ENCODE measurements at regions not wholly inside any gene's neighbourhood (a gene's known extent, or its start where the extent isn't known, plus 50 kb on each side); places are given as distances from the start of the nearest gene placed in this dataset.

DNA sequence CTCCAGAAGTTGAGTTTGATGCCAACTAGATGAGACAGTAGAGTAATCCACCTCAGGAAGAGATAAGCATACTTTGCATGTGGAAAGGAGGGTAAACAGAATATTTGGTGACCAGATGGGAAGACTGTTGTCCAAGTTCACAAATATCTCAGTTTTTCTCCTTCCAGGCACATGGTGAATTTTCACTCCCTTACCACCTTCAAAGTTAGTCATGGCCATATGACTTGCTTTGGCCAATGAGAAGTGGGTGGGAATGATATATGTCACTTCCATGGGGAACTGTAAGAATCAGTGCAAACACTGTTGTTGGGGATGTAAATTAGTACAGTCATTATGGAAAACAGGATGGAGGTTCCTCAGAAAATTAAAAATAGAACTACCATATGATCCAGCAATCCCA, 105.8 kb downstream of the SPATA19 start:
- intact Hi-C loops (cut with micrococcal nuclease) = no loop called here

DNA sequence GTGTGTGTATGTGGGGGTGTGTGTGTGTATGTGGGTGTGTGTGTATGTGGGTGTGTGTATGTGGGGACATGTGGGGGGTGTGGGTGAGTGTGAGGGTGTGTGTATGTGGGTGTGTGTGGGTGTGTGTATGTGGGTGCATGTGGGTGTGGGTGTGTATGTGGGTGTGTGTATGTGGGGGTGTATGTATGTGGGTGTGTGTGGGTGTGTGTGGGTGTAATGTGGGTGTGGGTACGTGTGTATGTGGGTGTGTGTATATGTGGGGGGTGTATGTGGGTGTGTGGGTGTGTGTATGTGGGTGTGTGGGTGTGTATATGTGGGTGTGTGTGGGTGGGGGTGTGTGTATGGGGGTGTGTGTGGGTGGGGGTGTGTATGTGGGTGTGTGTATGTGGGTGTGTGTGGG, 106.7 kb downstream of the SPATA19 start:
- intact Hi-C loops (cut with micrococcal nuclease) = no loop called here
- no peaks in the 10 kb centered on the region for H3K4me1 ChIP-seq (ENCODE audit: control insufficient read depth, insufficient read depth, low read length)
- TF ChIP-seq, protein P1, sequence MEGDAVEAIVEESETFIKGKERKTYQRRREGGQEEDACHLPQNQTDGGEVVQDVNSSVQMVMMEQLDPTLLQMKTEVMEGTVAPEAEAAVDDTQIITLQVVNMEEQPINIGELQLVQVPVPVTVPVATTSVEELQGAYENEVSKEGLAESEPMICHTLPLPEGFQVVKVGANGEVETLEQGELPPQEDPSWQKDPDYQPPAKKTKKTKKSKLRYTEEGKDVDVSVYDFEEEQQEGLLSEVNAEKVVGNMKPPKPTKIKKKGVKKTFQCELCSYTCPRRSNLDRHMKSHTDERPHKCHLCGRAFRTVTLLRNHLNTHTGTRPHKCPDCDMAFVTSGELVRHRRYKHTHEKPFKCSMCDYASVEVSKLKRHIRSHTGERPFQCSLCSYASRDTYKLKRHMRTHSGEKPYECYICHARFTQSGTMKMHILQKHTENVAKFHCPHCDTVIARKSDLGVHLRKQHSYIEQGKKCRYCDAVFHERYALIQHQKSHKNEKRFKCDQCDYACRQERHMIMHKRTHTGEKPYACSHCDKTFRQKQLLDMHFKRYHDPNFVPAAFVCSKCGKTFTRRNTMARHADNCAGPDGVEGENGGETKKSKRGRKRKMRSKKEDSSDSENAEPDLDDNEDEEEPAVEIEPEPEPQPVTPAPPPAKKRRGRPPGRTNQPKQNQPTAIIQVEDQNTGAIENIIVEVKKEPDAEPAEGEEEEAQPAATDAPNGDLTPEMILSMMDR (IDR thresholded peaks at IDR 0.05) = no peak
- H3K27ac ChIP-seq (ENCODE audit: low read length) = no peak overlapping the region
- H3K4me3 ChIP-seq (ENCODE audit: low read length) = no peak overlapping the region
- 63% methylated on average over 1 of the region's 1 CpG for WGBS (ENCODE audit: insufficient coverage)
- H3K9me3 ChIP-seq (ENCODE audit: control insufficient read depth, insufficient read depth, low read length) = no peaks in the 10 kb centered on the region
- H3K9me3 Mint-ChIP-seq = peaks cover 3 to 9% of the 10 kb centered on the region in 2 donors
- H3K27me3 Mint-ChIP-seq (ENCODE audit: low read depth in 2 of 2) = peaks cover 0 to 2% of the 10 kb centered on the region in 2 donors
- H3K36me3 Mint-ChIP-seq = no peaks in the 10 kb centered on the region
- no peaks in the 10 kb centered on the region for H3K36me3 ChIP-seq (ENCODE audit: control insufficient read depth, insufficient read depth, low read length)
- no peaks in the 10 kb centered on the region for H3K4me1 Mint-ChIP-seq
- ATAC-seq (peak in 1 of 3 donors; percentile 53), DNase-seq (no peak)
- H3K27me3 ChIP-seq (ENCODE audit: control insufficient read depth, insufficient read depth, low read length) = no peaks in the 10 kb centered on the region
- H3K27ac Mint-ChIP-seq = no peak overlapping the region
- no peak overlapping the region for H3K4me3 Mint-ChIP-seq

More for the DNA sequence above, 105.8 kb downstream of the SPATA19 start:
- TF ChIP-seq, protein P1 (IDR thresholded peaks at IDR 0.05) = no peak
- H3K4me3 Mint-ChIP-seq = no peak overlapping the region
- no peaks in the 10 kb centered on the region for H3K4me1 ChIP-seq (ENCODE audit: control insufficient read depth, insufficient read depth, low read length)
- no peak overlapping the region for H3K27ac ChIP-seq (ENCODE audit: low read length)
- peaks cover 3 to 9% of the 10 kb centered on the region in 2 donors for H3K9me3 Mint-ChIP-seq
- ATAC-seq (no peak), DNase-seq (no peak)
- no peaks in the 10 kb centered on the region for H3K36me3 ChIP-seq (ENCODE audit: control insufficient read depth, insufficient read depth, low read length)
- H3K27me3 ChIP-seq (ENCODE audit: control insufficient read depth, insufficient read depth, low read length) = no peaks in the 10 kb centered on the region
- no peak overlapping the region for H3K4me3 ChIP-seq (ENCODE audit: low read length)
- no peaks in the 10 kb centered on the region for H3K4me1 Mint-ChIP-seq
- no peaks in the 10 kb centered on the region for H3K36me3 Mint-ChIP-seq
- no peaks in the 10 kb centered on the region for H3K9me3 ChIP-seq (ENCODE audit: control insufficient read depth, insufficient read depth, low read length)
- H3K27me3 Mint-ChIP-seq (ENCODE audit: low read depth in 2 of 2) = peaks cover 0 to 2% of the 10 kb centered on the region in 2 donors
- H3K27ac Mint-ChIP-seq = no peak overlapping the region

DNA sequence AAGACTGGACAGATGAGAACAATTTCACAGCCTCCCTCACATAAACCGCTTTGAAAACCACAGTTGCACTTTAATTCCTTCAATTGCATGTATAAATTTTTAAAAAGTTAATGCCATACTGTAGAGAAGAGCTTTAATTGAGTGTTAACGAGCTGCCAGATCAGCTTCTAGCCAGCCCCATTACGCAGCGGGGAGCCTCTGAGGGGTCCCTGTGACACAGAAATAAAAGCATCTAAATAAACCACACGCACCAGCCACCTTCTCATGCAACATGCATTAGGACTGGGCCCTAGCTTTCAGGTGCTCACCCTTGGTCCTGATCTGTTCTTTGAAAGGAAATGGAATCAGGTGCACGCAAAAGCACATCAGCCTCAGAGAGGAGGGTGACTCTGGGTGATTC, 111.7 kb downstream of the SPATA19 start:
- H3K27ac ChIP-seq (ENCODE audit: low read length) = no peak overlapping the region
- no peaks in the 10 kb centered on the region for H3K9me3 ChIP-seq (ENCODE audit: control insufficient read depth, insufficient read depth, low read length)
- H3K4me1 ChIP-seq (ENCODE audit: control insufficient read depth, insufficient read depth, low read length) = no peaks in the 10 kb centered on the region
- ATAC-seq (no peak), DNase-seq (no peak)
- Mint-ChIP-seq H3K27me3 (ENCODE audit: low read depth in 2 of 2) (no peaks in the 10 kb centered on the region), H3K4me1 (no peaks in the 10 kb centered on the region), H3K27ac (no peak overlapping the region), H3K4me3 (no peak overlapping the region), H3K9me3 (peaks cover 3 to 6% of the 10 kb centered on the region in 2 donors), H3K36me3 (no peaks in the 10 kb centered on the region)
- WGBS (ENCODE audit: insufficient coverage) = 76% methylated on average over 6 of the region's 6 CpGs
- H3K27me3 ChIP-seq (ENCODE audit: control insufficient read depth, insufficient read depth, low read length) = no peaks in the 10 kb centered on the region
- H3K36me3 ChIP-seq (ENCODE audit: control insufficient read depth, insufficient read depth, low read length) = no peaks in the 10 kb centered on the region
- TF ChIP-seq, protein P1 (IDR thresholded peaks at IDR 0.05) = no peak
- H3K4me3 ChIP-seq (ENCODE audit: low read length) = no peak overlapping the region
- intact Hi-C loops (cut with micrococcal nuclease) = no loop called here

DNA sequence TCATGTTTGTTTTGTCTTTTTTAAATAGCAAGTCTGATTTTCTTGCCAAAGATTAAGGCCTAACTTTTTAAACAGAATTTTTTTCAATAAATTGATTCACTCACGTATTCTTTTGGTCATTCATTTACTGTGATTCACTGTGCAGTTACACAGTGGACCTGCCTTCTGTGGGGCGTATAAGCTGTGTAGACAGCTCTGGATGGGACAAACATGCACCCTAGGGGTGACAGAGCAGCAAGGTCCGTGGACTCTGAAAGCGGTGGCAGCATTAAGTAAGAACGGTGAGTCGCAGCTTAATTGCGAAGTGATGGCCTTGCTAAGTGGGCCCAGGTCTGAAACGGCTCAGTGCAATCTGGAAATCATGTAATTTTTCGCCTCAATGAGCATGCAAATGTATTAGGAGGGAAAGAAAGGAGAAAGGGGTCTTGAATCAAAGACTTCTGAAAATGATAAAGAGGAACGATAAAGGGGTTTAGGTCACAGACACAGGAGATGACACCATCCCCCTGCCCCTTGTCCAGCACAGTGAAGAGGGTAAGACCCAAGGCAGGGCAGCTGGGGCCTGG, 113.1 kb downstream of the SPATA19 start:
- intact Hi-C loops (cut with micrococcal nuclease) = no loop called here
- H3K27me3 ChIP-seq (ENCODE audit: control insufficient read depth, insufficient read depth, low read length) = no peaks in the 10 kb centered on the region
- no peak for DNase-seq
- TF ChIP-seq, protein P1 (IDR thresholded peaks at IDR 0.05) = no peak
- H3K4me3 Mint-ChIP-seq = no peak overlapping the region
- H3K4me1 Mint-ChIP-seq = no peaks in the 10 kb centered on the region
- no peaks in the 10 kb centered on the region for H3K9me3 ChIP-seq (ENCODE audit: control insufficient read depth, insufficient read depth, low read length)
- no peaks in the 10 kb centered on the region for H3K27me3 Mint-ChIP-seq (ENCODE audit: low read depth in 2 of 2)
- no peak overlapping the region for H3K27ac ChIP-seq (ENCODE audit: low read length)
- H3K36me3 ChIP-seq (ENCODE audit: control insufficient read depth, insufficient read depth, low read length) = no peaks in the 10 kb centered on the region
- H3K27ac Mint-ChIP-seq = no peak overlapping the region
- H3K36me3 Mint-ChIP-seq = no peaks in the 10 kb centered on the region
- peaks cover 0 to 2% of the 10 kb centered on the region in 2 donors for H3K9me3 Mint-ChIP-seq
- ATAC-seq = no peak
- H3K4me1 ChIP-seq (ENCODE audit: control insufficient read depth, insufficient read depth, low read length) = no peaks in the 10 kb centered on the region
- 83% methylated on average over 10 of the region's 10 CpGs for WGBS (ENCODE audit: insufficient coverage)
- H3K4me3 ChIP-seq (ENCODE audit: low read length) = no peak overlapping the region
